Transverse colon (tissue), 4 donors: ENCODE measurements at regions not wholly inside any gene's neighbourhood (a gene's known extent, or its start where the extent isn't known, plus 50 kb on each side); places are given as distances from the start of the nearest gene placed in this dataset.

Experiments used
- EP300 ChIP-seq: sonication (generic); formaldehyde crosslinking; IDR thresholded peaks from one replicate; pipeline ENCODE4 v1.6.1; 2017; ENCODE audit warnings: antibody characterized with exemption, low read depth
- POLR2A ChIP-seq: fragments of 450-650 bp; IDR thresholded peaks from one replicate; pipeline ENCODE4 v1.6.1; 2016; ENCODE audit warnings: antibody characterized with exemption, mild to moderate bottlenecking, moderate library complexity
- POLR2AphosphoS5 ChIP-seq, 3 donors: sonication (generic); formaldehyde crosslinking; IDR thresholded peaks; one replicate each; pipeline ENCODE4 v1.6.1; 2016; ENCODE audit warnings: antibody characterized with exemption in 3 of 3
- TF ChIP-seq, protein P1 (sequence below), 5 experiments: fragments of 200-600 bp in 3 of 5; fragments of 450-650 bp in 2 of 5; sonication (generic) in 3 of 5; IDR thresholded peaks; 1 replicate in 2 of 5; 2 replicates in 3 of 5; pipeline ENCODE4 v1.5.1; 2016 to 2017; ENCODE audit warnings: antibody characterized with exemption in 5 of 5, inconsistent platforms in 3 of 5, mild to moderate bottlenecking in 2 of 5, moderate library complexity in 1 of 5

DNA sequence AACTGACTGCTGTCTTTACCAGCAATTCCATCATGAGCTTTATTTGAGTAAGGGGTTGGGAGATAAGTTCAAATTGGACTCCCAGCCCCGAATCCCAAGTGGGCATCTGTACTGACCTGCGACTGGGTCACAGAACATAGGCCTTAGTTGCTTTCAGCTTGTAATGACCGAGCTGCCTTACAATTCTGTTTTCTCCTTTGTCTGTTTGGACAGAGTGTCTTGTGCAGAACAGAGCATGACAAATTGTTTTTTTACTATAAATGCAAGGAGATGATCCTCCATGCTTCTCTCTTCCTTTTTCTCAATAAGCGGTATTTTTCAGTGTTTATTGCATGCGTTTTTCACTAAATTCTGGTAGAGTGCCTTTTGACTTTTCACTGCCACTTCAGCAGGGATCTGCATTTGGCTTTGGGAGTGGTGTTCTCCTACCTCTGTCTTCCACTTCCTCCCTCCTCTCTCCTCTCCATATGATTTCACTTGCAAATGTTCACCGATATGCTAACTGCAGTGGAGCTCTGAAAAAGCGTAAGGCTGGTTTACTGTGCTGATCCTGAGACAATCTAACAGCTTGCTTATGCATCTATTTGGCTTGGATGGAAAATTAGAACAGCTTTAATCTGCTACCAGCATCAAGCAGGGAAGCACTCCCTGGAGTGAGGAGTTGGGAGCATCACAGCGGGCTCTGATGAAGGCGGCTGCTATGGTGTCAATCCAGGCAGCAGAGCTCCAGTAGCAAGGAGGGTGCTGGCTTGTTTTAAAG lies 158.8 kb upstream of the SMIM21 start:
- TF ChIP-seq, protein P1, sequence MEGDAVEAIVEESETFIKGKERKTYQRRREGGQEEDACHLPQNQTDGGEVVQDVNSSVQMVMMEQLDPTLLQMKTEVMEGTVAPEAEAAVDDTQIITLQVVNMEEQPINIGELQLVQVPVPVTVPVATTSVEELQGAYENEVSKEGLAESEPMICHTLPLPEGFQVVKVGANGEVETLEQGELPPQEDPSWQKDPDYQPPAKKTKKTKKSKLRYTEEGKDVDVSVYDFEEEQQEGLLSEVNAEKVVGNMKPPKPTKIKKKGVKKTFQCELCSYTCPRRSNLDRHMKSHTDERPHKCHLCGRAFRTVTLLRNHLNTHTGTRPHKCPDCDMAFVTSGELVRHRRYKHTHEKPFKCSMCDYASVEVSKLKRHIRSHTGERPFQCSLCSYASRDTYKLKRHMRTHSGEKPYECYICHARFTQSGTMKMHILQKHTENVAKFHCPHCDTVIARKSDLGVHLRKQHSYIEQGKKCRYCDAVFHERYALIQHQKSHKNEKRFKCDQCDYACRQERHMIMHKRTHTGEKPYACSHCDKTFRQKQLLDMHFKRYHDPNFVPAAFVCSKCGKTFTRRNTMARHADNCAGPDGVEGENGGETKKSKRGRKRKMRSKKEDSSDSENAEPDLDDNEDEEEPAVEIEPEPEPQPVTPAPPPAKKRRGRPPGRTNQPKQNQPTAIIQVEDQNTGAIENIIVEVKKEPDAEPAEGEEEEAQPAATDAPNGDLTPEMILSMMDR (IDR thresholded peaks at IDR 0.05), result no peak
- TF ChIP-seq POLR2A, result no peak
- no peak for TF ChIP-seq POLR2AphosphoS5 (IDR thresholded peaks at IDR 0.05)
- no peak for TF ChIP-seq EP300
